SKM-1 treated with dmso at 0.1 percent for 144 hours (cell line): ENCODE measurements at regions not wholly inside any gene's neighbourhood (a gene's known extent, or its start where the extent isn't known, plus 50 kb on each side); places are given as distances from the start of the nearest gene placed in this dataset.

ENCODE experiments used
- DNase-seq: peaks from one replicate; lab custom pipeline; 2025; ENCODE audit not compliant: unreplicated experiment; lab: John Stamatoyannopoulos, UW

DNA sequence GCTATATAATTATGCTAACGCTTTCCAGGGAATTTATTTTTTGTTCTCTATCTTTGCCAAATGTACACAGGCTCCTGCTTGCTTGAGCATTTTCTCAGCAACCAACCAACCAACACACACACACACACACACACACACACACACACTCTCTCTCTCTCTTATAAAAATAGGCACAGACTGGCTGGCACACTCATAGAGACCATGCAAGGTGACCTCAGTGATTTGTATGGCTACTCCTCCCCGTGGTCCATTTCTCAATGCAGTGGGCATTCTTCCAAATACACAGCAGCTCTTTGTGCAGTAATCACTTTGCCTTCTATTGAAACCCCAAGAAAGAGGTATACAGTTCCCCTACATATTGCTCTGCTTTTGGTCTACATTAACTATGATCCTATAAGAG is 416.0 kb downstream of the MAN2A1 start:
- no peak for DNase-seq

DNA sequence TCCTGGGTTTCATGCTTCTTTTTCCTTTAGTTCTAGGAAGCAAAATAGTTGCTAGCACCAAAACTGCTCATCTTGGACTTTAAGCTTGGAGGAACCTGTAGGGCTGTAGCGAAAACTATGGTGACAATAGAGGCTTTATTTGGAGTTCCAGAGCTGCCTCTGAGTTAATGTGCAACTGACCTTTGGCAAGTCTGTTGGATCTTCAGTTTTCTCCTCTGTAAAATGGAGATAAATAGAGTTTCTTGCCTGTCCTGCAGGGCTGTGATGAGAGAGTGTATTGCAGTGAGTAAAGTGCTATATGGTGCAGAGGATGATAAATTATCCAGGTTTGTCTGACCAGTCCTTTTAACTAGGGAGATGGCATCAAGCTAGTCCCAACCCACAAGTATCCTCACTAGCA is 417.0 kb downstream of the MAN2A1 start:
- DNase-seq: no peak

DNA sequence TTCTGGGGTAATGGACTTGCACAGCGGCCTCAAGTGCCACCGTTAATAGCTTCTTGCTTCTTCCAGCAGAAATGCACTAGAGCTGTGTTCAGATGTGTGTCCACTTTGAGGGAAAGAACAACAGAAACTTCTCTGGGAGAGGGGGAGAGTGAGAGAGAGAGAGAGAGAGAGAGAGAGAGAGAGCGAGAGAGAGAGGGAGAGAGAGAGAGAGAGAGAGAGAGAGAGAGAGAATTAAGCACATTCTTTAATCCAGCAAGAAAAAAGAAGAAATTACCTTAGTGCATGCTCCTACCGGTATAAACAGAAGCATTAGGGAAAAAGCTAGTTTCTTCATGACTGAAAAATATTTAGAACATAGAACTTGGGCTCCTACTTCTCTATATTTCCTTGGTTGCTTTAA is 418.8 kb downstream of the MAN2A1 start:
- no peak for DNase-seq

DNA sequence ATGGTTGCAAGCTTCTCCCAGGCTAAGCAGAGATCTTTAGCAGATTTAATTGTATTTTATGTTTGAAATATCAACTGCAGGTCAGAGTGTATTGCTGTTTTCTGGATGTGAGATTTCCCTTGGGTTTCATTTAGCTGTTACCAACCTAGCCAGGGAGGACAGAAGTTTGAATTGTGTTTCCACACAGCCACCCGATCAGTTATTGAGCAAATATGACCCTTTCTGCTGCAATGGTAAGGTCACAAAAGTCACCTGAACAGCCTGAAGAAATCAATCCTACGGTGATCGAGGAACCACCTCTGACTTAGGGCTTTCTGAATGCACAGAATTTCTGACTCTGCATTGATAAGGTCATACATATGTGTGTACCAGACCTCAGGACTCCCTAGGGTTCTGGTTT is 419.9 kb downstream of the MAN2A1 start:
- DNase-seq: no peak

DNA sequence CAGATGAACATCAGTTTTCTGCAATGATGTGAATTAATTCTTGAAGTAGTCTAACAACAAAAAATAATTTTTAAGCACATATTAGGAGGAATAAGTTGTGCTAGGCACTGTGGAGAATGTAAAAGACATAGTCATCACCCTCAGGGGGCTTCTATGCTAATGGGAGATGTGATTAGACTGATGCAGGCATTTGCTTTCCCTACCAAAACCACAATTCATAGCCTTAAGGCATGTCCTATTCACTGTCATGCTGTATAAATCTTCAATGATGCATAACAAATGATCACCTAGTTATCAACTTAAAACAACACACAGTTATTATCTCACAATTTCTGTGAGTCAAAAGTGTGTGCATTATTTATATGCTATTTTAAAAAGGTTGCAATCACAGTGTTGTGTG is 422.6 kb downstream of the MAN2A1 start:
- no peak for DNase-seq

DNA sequence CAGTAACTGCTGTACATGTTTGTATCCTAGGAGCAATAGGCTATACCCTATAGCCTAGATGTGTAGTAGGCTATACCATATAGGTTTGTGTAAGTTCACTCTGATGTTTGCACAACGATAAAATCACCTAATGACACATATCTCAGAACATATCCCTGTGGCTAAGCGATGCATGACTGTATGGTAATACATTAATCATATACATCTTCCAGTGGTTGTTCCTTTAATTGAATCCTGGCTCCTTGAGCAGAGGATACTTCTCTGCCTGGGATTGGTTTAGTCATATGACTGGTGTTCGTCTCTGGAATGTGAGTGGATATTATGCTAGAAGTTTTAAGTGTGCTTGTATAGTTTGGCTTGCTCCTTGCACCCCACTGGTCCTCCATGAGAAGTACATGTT is 425.8 kb downstream of the MAN2A1 start:
- DNase-seq: no peak

DNA sequence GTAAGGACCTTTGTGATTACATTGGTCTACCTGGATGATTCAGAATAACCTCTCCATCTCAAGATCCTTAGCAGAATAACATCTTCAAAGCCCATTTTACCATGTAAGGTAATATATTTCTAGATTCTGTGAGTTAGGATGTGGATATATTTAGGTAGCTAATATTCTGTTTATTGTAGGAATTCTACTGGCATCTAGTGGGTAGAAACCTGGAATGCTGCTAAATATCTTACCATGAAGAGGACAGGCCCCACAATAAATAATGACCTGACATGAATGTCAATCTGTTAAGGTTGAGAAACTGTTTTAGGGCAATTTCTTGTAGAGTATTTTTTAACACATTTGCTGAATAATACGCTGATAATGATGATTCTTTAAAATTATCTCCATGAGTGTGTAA is 426.8 kb downstream of the MAN2A1 start:
- no peak for DNase-seq

DNA sequence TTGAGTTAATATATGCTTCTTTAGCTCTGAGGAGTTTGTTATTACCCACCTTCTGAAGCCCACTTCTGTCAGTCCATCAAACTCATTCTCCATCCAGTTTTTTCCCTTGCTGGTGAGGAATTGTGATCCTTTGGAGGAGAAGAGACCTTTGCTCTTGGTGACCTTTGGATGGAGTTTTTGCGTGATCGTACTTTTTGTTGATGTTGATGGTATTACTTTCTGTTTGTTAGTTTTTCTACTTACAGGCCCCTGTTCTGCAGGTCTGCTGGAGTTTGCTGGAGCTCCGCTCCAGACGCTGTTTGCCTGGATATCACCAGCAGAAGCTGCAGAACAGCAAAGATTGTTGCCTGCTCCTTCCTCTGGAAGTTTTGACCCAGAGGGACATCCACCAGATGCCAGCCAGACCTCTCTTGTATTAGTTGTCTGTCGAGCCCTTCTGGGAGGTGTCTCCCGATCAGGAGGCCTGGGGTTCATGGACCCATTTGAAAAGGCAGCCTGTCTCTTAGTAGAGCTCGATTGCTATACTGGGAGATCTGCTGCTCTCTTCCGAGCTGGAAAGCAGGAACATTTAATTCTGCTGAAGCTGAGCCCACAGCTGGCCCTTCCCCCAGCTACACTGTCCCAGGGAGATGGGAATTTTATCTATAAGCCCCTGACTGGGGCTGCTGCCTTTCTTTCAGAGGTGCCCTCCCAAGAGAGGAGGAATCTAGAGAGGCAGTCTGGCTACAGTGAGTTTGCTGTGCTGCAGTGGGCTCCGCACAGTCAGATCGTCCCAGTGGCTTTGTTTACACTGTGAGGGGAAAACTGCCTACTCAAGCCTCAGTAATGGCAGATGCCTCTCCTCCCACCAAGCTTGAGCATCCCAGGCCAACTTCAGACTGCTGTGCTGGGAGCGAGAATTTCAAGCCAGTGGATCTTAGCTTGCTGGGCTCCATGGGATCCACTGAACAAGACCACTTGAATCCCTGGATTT is 445.5 kb downstream of the MAN2A1 start:
- DNase-seq: no peak

DNA sequence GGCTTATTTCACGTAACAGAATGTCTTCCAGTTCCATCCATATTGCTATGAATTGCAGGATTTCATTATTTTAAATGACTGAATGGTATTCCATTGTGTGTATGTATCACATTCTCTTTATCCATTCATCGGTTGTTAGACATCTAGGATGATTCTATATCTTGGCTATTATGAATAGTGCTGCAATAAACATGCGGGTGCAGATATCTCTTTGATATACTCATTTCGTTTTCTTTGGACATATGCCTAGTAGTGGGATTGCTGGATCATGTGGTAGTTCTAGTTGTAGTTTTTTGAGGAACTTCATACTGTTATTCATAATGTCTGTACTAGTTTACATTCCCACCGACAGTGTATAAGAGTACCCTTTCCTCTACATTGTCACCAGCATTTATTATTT is 460.5 kb downstream of the MAN2A1 start:
- DNase-seq: no peak

DNA sequence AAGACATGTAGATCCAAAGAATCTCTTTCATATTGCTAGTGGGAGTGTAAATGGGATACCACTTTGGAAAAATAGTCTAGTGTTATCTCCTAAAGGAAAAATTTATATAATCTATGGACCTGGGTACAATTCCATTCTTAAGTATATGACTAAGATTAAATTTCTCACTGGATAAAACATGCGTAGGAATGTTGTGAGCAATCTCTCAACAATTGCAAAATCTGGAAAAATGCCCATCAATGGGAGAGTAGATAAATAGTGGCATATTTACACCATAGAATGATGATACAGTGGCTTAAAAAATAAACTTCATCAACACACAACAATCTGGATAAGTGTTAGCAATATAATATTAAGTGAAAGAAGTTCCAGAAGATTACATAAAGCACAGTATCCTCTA is 469.5 kb downstream of the MAN2A1 start:
- no peak for DNase-seq

DNA sequence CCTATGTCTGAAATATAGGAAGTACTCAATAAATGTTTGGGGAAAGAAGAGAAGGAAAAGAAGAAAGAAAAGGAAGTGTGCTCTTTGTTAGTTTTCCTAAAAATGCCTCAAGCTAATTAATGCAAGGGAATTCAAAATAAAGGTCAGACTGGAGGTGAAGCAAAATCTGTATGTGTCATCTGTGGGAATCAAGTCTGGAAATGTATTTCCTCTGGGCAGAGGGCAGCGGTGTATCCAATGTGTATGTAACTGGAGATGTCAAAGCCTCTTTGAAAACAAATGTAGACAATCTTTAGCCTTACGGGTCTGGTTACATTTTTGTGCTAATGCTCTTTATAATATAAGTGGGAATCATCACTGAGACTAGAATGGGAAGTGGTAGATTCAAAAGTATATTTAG is 471.4 kb downstream of the MAN2A1 start:
- DNase-seq: no peak

DNA sequence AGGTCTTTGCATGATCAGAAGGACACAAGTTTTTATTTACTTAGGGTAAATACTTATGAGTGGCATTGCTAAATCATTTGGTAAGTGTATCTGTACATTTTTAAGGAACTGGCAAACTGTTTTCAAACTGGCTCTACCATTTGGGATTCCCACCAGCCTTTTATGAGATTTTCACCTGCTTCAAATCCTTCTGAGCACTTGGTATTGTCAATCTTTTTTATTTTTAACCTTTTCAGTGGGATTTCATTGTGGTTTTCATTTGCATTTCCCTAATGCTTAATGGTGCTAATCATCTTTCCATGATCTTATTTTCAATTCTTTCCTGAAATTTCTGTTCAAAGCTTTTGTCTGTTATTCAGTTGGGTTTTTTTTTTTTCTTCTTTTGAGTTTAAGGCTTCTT is 475.6 kb downstream of the MAN2A1 start:
- no peak for DNase-seq

DNA sequence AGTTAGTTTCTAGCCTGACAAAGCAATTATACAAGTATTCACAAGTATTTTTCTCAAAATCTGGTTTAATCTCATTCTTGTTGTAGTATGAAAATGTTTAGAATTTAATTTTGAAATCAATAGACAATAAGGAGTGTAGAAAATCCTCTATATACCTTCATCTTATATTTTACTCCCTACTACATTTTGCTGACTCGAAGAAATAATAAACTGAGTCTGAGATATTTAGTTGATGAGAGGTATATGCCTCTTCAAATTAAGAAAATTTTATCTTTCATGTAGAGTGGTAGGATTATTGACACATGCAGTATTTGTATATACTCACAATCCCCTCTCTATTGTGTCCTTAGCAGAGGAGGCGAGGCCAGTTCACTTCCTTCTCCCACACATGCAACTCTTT is 477.7 kb downstream of the MAN2A1 start:
- no peak for DNase-seq

DNA sequence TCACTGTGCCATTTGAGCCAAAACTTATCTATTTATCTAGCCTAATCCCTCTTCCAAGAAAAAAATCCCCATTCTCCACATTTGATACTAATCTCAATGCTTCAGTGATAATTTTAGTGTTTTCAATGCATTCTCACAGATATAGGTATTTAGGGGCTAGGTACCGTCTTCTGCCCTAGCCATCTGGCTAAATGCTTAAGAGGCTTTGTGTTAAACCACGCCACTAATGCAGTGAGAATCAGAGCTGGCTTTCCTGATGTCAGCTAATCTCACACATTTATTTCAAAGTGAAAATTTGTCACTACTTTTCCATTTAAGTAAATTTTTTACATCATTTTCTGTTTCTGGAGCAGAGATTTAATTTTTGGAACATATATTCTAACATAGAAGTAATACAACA is 479.7 kb downstream of the MAN2A1 start:
- DNase-seq: no peak

DNA sequence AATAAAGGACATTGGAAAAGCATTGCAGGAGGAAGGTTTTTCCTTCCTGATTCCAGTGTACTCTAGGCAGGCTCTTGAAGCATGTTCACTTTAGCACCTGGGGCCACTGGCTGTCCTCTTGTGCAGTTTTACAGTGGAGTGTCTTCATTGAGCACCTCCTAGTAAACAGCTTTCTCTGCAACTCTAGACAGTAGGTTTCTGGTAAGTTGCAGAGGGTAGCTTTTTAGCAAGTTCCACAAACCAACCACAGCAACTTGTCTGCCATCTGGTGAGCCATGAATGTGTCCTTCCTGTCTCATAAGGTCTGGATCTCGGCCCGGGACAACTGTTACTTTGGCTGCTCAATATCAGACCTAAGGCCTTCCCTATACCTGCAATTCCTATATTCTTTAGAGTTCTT is 488.0 kb downstream of the MAN2A1 start:
- no peak for DNase-seq

DNA sequence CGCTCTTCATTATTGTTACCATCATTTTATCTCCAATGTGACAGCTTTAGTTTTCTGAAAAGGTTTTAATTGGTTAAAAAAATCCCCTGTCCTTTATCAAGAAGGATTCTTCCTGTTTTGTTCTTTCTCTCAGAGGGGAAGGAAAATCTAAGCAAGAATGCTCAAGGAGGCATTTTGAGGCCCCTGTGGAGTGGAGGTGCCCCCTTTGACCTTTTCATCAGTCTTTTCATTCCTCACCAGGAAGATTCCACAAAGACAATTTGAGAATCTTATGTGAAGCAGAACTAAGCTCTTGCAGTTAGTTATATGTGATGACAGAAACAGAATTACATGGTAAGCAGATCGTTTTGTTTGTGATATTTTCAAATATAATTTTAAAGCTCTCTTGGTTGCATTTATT is 489.6 kb downstream of the MAN2A1 start:
- no peak for DNase-seq

DNA sequence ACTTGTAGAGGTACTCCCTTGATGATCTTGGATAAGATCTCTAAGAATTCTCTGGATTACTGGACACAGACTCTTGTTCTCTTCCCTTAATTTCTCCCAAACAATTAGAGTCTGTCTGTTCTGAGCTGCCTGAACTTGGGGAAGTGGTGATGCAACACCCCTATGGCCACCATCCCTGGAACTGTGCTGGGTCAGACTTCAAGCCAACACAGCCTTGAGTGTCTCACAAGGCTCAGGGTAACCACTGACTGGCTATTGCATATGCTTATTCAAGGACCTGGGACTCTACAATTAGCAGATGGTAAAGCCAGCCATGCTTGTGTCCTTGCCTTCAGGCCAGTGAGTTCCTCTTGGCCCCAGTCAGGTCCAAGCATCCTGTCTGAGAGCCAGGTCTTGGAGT is 504.5 kb downstream of the MAN2A1 start:
- DNase-seq: no peak

DNA sequence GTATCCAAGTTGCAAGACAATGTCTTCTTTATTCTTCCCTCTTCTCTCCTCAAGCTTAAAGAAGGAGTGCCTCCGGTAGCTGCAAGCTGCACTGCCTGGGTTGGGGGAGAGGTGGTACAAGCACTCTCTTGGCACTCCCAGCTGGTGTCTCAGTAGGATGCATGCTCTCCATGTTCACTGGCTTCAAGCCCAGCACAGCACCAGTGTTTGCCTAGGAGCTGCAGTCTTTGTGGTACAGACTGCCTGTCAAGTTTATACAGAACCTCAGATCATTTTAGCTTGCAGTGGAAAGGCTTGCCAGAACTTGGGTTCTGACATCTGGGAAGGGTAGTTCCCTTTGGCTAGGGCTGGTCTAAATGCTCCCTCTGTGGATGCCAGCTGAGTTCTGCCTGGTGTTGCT is 505.6 kb downstream of the MAN2A1 start:
- no peak for DNase-seq

DNA sequence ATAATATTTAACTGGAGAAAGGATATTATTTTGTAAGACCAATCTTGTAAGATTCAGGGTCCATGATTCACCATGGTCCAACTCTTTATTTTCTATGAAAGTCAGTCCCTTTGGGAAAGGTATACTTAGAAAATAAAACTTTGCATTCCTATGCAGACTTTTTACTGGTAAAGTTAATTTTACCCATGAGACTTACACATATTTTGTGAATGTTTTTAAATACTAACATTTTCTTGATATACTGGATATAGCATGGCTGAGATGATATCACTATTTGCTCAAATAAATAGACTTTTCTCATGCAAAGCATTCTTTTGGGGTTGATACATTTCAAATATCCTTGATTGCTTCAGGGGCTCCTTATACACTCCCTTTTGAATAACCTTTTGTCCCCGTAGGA is 512.1 kb downstream of the MAN2A1 start:
- DNase-seq: no peak

DNA sequence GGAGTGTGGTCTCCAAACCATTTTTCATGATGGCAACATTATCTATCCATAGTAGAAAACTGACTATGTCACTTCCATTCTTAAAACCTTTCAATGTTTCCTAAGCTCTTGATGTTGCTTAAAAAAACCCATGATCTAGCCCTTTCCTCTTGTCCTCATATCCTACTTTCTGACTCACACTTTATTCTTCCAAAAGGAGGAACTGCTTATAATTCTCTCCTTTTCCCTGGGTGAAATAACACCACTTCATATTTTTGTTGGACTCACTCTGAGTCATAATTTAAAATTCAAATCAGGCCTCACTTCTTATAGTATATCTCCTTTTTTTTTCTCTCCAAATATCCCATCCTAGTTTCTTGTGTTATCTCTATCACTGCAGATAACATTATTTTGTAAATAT is 513.9 kb downstream of the MAN2A1 start:
- no peak for DNase-seq

DNA sequence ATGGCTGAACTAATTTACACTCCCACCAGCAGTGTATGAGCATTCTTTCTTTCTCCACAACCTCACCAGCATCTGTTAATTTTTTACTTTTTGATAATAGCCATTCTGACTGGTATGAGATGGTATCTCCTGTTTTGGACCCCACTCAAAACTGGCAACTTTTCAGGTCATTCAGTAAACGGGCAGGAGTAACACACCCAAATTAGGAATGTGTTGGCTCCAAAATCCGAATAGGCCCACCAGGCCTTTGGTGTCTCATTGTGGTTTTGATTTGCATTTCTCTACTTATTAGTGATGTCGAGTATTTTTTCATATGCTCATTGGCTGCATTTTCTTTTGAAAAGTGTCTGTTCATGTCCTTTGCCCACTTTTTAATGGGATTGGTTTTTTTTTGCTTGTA is 517.1 kb downstream of the TMEM232 start:
- no peak for DNase-seq

DNA sequence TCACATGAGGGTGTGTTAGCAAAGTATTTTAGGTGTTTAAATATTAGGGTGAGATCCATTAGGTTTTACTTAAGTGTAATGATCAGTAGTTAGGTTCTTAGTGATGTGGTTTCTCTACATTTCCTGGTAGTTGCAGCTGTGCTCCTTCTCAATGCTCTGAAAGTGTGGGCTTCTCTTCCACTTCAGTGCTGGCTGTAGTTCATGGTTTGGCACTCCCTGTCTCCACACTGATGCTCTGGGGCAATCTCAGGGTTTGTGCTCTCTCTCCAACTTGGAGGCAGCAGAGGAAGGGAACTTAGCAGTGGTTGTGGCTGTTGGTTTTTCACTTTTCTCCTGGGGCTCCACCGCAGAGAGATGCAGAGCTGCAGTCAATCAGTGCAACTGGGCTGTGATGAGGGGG is 507.5 kb downstream of the TMEM232 start:
- no peak for DNase-seq

DNA sequence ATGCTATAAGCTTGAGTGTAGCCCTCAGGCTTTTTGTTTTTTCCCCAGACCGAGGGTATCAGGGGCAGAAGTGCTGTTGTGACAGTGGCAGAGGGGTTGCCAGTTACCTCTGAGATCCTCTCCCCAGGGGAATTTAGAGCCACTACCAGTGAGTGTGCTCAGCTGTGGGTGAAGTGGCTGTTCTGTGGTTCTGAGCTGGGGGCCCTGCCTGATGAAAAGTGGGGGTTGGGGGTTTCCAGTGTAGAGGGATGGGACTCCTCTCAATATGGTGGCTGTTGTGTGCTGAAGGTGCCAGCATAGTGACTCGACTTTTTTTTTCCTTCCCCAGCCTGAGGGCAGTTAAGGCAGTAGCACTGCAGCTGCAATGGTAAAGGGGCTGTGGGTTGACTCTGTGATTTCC is 506.7 kb downstream of the TMEM232 start:
- DNase-seq: no peak
